Activated CD4-positive, alpha-beta T cell treated with anti-CD3 and anti-CD28 coated beads, Interleukin-2, amount 50 U/mL, for 48 hours (primary cell): ENCODE measurements at regions not wholly inside any gene's neighbourhood (a gene's known extent, or its start where the extent isn't known, plus 50 kb on each side); places are given as distances from the start of the nearest gene placed in this dataset.
"Not testable (repeated sequence)": the region's sequence is repeated elsewhere in the genome, so short reads cannot be mapped to it uniquely, and the experiment has no call there.

Experiments
- DNase-seq, 2 experiments: peaks; one replicate each; pipeline ENCODE4 v3.0.0-alpha.2; 2020

DNA sequence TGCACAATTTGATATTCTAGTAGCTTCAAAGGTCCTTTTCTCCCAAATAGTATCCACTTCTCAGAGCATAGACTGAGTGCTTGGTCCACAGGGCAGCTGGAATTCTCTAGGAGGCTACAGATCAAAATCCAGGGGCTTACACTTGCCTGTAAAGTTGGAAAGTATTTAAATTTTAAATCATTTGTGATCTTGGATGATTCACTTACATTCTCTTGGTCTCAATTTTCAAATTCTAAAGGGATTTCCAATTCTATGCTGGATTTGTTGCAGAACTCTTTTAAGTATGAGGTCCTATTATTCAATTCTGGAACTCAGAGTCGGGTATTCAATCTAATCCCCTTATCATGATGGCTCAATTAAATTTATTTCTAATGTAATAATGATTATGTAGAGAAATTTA is 492.3 kb downstream of the NYAP2 start:
- no peak for DNase-seq

DNA sequence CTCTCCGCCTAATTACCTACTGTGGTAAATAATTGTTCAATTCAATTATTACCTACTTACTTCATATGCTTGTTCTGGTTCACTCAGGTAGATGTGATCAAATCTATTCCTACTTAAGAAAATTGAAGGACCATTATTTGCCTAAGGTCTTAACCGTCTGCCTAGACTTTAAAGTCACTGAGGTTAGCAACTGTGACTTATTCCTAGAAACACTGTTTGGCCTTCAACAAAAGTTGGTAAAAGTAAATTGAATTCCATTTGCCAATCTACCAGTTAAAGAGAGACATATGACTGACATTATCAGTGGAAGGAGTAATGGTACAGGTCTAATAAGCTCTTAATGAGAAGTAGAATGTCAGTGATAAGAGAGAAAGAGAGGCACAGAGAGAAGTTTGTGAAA is 491.5 kb downstream of the NYAP2 start:
- no peak for DNase-seq

- DNase-seq = no peak
Observed at GRCh38 chr2:225889452-225889851, 489.9 kb downstream of the NYAP2 start.

DNA sequence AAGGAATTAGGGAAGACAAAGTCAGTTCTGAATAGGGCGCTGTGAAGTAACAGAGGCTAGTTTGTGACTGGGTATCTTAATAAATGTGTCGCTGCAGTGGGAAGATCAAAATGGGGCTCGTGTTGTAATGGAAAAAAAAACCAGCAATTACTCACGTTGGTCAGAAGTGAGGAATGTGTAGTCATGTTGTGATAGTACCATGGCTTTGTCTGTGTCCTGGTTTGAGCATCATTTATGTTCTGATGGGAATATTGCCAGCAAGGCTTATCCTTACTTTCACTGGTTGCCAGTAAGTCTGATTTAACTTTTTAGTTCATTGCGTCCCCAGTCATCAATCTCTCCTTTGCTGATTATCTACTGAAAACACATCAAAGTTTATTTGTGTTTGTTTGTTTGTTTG is 467.6 kb downstream of the NYAP2 start:
- no peak for DNase-seq

- no peak for DNase-seq
Observed at GRCh38 chr2:225865468-225865867, 466.0 kb downstream of the NYAP2 start.

GRCh38 chr2:225864394-225864793 is 464.9 kb downstream of the NYAP2 start:
- no peak for DNase-seq

- no peak for DNase-seq
Observed at GRCh38 chr2:225842939-225843338, 443.4 kb downstream of the NYAP2 start.

GRCh38 chr2:225841314-225841713 is 441.8 kb downstream of the NYAP2 start:
- no peak for DNase-seq

- no peak for DNase-seq
Observed at GRCh38 chr2:225837328-225837727, 437.8 kb downstream of the NYAP2 start.

GRCh38 chr2:225824748-225825449 is 425.4 kb downstream of the NYAP2 start:
- no peak for DNase-seq

DNA sequence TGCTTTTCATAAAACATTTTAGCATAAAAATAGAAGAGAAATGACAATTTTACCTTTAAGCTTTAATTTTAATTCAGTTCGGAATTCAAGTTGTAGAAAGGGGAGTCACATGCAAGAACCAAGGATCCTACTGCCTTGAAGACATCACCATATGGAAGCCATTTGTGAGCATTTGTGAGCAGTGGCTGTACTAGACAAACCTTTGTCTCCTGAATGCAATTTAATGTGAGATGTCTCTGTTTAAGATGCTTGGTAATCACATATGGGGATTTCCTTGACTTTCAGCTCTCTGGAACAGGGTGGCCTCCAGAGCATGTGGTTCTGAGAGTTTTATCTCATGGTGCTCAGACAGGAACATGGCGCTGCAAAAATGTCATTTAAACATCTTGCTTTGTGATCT is 421.8 kb downstream of the NYAP2 start:
- DNase-seq = no peak

- no peak for DNase-seq
Observed at GRCh38 chr2:225820826-225821225, 421.3 kb downstream of the NYAP2 start.

- no peak for DNase-seq
Observed at GRCh38 chr2:225814554-225814953, 415.0 kb downstream of the NYAP2 start.

DNA sequence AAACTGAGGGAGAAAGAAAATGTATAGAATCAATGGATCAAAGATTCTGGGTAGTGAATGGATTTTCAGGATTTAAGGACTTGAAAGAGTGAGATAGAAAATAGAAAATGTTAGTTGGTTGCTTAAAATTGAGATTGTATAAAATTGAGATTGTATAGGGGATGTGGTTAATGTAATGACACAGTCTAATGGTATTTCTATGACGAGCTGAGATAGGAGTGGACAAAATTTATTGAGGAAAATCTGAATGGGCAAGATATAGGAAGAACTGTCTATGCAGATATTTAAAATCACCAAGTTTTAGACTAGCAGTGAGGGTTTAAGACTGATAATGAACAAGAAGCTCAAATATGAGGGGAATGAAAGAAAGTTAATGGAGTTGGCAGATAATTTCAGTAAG is 406.6 kb downstream of the NYAP2 start:
- DNase-seq = no peak

DNA sequence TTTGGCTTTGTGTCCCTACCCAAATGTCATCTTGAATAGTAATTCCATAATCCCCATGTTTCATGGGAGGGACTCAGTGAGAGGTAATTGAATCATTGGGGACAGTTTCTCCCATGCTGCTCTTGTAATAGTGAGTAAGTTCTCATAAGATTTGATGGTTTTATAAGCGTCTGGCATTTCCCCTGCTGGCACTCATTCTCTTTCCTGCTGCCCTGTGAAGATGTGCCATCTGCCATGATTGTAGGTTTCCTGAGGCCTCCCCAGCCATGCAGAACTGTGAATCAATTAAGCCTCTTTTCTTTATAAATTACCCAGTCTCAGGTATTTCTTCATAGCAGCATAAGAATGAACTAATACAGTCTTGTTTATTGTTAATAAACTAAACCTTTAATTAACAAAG is 402.6 kb downstream of the NYAP2 start:
- not testable (repeated sequence) for DNase-seq

DNA sequence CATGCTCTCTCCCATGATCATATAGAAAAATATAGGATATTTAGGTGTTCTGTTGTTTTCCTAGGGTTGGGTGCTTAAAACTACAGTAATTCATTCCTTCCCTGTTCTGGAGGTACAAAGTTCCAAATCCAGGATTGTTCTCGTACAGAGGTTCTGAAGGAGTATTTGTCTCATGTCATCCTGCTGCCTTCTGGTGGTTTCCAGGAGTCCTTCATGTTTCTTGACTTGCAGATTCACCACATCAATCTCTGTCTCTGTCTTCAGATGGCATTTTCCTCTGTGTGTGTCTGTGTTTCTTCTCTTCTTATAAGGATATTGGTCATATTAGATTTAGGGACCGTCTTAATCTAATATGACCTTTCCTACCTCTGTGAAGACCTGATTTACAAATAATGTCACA is 397.9 kb downstream of the NYAP2 start:
- no peak for DNase-seq

DNA sequence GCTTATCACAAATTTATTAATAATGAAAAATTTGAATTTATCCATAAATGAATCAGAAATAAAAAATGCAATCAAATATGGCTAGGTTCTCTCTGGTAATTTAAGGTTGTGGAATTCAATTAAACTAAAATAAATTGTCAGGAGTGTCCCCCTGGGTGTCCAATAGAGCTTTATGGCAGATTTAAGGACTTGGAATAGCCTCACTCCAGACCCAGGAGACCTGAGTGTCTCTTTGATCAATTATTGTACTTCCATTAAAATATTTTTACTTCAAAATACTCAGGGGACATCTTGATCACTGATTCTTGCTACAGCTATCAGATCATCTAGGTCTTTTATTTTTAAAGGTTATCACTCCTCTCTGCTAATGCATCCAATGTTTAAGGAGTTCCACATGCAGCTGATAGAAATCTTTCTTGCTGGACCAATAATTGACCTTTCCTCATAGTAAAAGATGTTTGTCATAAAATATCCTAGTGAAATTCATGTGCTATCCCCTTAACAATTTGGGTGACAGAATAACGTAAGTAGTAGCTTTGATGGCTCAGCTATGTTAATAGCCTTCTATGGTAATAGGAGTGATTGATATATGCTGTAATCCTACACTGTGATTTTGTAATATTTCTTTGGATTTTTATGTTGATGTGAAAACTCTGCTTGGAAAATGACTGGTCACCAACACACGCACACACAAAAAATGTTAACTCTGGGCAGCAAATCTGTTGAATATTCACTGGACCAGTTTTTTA is 395.3 kb downstream of the NYAP2 start:
- no peak for DNase-seq

DNA sequence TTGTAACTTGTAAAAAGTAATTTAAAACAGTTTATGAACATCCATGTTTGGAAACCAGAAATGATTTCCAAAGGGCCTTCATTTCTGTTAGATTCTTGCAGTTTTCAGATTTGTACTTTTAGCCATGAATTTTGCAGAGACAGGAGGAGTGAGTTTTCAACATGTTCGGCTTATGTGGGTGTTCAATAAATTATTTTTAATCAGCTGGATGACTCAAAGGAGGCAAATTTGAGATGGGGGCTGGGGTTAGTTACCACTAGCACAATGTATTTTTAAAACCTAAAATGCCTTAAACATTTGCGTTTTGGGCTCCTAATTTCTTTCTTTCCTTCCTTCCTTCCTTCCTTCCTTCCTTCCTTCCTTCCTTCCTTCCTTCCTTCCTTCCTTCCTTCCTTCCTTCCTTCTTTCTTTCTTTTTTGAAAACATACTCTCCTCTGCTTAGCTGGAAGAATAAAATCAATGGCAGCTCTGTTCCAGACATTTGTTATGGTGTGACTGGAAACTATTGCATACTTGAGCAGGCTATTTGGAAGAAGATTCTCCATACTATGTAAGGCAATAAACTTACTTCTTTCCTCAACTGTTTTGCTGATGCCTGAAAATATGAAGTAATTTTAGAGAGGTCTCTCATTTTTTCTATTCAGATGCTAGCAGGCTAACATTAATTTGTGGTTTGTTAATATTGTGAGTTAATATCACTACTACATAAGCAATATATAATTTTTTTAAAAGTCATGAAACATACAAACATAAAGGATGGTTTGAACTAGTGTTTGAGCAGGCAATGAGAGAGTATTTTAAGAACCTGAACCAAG is 394.4 kb downstream of the NYAP2 start:
- no peak for DNase-seq

DNA sequence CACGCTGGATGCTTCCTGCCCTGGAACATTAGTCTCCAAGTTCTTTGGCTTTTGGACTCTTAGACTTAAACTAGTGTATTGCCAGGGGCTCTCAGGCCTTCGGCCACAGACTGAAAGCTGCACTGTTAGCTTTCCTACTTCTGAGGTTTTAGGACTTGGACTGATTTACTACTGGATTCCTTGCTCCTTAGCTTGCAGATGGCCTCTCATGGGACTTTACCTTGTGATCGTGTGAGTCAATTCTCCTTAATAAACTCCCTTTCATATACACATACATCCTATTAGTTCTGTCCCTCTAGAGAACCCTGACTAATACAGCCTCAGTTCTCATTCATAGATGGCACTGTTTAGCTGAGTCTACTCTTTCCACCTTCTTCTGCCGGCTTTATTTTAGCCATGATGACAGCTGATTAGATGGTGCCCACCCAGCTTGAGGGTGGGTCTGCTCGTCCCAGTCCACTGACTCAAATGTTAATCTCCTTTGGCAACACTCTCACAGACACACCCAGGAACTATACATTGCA is 389.1 kb downstream of the NYAP2 start:
- no peak for DNase-seq

- DNase-seq = no peak
Observed at GRCh38 chr2:225787497-225787896, 388.0 kb downstream of the NYAP2 start.

GRCh38 chr2:225781991-225782390 is 382.5 kb downstream of the NYAP2 start:
- no peak for DNase-seq

- no peak for DNase-seq
Observed at GRCh38 chr2:225781145-225781544, 381.6 kb downstream of the NYAP2 start.

DNA sequence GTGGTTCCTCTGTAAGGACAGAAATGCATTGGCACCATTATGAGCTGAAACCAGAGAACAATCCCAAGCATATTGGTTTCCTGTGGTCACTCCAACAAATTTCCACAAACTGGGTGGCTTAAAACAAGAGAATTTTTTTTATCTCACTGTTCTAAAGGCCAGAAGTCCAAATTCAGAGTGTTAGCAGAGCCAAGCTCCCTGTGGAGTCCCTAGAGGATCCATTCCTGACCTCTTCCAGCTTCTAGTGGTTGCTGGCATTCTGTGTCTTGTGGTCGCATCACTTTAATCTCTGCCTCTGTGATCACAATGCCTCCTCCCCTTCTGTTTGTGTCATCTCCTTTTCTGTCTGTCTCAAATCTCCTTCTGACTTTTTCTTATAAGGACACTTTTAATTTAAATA is 380.3 kb downstream of the NYAP2 start:
- DNase-seq = no peak

- no peak for DNase-seq
Observed at GRCh38 chr2:225773148-225773547, 373.6 kb downstream of the NYAP2 start.
